H1 (cell line): ENCODE measurements at regions not wholly inside any gene's neighbourhood (a gene's known extent, or its start where the extent isn't known, plus 50 kb on each side); places are given as distances from the start of the nearest gene placed in this dataset.

Source experiments
- CTCF ChIP-seq, 3 experiments: IDR thresholded peaks; 1 replicate in 2 of 3; 2 replicates in 1 of 3; pipeline versions ENCODE4 v1.5.1 to v1.6.1; 2011; ENCODE audit warnings: low read length in 3 of 3, mild to moderate bottlenecking in 3 of 3, inconsistent platforms in 2 of 3, low read depth in 1 of 3, moderate library complexity in 1 of 3; ENCODE audit not compliant: insufficient read depth in 1 of 3; ENCODE audit errors: control extremely low read depth in 1 of 3
- POLR2A ChIP-seq, 2 experiments: IDR thresholded peaks; 1 replicate in 1 of 2; 2 replicates in 1 of 2; pipeline ENCODE4 v1.6.1; 2011; ENCODE audit warnings: low read depth in 2 of 2, low read length in 2 of 2, mild to moderate bottlenecking in 2 of 2; ENCODE audit errors: control extremely low read depth in 1 of 2
- TAF1 ChIP-seq: IDR thresholded peaks from 2 replicates; pipeline ENCODE4 v1.6.1; 2011; ENCODE audit warnings: mild to moderate bottlenecking, low read depth, low read length

- no peak for TF ChIP-seq CTCF (IDR thresholded peaks at IDR 0.05; ENCODE audit: control extremely low read depth in 1 of 3, insufficient read depth in 1 of 3, low read depth in 1 of 3, low read length in 3 of 3)
- no peak for TF ChIP-seq TAF1
- TF ChIP-seq POLR2A (IDR thresholded peaks at IDR 0.05; ENCODE audit: control extremely low read depth in 1 of 2, low read depth in 2 of 2, low read length in 2 of 2): no peak
Measured at GRCh38 chr6:139581485-139581865, 207.0 kb upstream of the CITED2 start.
